ENCODE measurements at regions not wholly inside any gene's neighbourhood (a gene's known extent, or its start where the extent isn't known, plus 50 kb on each side); places are given as distances from the start of the nearest gene placed in this dataset.
"Not testable (repeated sequence)": the region's sequence is repeated elsewhere in the genome, so short reads cannot be mapped to it uniquely, and the experiment has no call there.

DNA sequence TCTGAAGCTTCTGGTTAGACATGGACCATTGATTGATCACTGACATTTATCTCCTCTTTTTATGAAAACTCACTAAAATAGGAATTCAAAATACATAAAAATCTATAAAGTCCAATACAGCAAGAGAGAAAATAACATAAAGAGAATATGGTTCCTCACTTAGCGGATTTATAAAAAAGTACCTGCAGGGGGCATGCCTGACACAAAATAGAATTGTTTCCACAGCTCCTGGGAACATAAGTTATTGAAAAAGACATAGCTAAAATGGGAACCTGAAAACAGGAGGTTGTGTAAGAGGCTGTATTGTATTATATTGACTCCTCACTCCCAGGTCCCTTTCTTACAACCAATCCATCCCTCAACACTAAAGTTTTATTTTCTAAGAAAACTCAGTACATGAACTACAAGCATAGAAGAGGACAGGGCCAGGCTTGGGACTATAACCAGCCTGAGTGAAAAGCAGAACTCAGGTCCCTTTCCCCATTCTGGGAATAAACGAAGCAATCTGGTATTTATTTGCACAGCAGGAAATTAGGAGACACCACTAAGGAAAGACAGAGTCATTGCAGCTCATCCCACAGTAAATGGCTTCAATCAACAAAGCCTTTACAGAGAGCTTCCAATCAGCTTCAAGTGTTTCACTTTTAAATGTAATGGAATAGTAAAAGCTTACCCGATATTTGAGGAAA, 121.1 kb upstream of the NDST4 start:
- DNase-seq (ENCODE audit: low read depth in 2 of 2) = no peak

DNA sequence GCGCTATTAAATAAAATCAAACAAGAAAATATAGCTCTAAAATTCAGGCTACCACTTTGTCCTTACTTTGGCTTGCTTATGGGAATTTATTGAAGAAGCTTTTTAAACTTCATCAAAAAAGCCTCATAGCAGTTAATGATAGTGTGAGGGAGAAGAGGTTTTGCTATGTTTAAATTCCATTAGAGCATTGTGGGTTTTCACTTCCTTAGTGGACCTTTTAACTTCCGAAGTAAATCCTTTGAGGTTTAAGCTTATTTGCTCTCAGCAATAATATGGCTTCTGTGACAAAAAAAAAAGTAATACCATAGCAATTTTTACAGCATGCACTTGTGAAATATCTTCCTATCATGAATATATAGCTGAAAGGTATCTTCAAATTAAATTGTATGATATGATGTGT, 120.2 kb upstream of the NDST4 start:
- DNase-seq (ENCODE audit: low read depth in 2 of 2) = no peak

DNA sequence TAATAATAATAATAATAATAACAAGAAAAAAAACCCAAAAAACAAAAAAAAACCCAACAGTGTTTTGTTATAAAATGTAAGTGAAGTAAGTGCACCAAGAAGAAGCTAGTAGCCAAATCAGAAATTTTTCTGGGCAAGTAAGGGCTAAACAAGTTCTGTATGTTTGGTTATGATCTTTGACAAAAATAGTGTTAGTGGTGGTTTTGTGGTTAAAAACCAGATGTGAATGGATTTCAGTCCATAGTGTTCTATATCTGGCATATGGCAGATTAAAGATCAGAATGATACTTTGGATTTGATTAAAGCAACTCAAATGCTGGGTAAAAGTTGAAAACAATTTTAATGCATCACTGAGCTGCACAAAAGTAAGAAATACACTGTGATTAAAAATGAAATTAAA, 116.5 kb upstream of the NDST4 start:
- no peak for DNase-seq (ENCODE audit: low read depth in 2 of 2)

DNA sequence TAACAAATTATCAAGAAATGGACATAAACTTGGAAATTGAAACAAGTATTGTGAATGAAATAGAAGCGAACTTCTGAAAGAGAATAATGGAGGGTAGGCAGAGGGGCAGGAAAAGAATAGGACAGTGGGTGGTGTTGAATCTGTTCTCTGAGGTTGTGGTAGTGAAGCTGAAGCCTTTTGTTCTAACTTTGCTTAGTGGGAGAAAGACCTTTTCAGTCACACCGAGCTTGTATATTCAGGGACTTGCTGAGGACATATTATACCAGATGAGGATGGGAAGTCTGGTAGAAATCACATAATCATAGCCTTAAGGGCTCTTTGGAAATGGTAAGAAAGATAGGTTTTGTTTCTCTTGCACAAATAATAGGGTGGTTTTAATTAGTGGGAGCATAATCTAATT, 115.4 kb upstream of the NDST4 start:
- no peak for DNase-seq (ENCODE audit: low read depth in 2 of 2)

DNA sequence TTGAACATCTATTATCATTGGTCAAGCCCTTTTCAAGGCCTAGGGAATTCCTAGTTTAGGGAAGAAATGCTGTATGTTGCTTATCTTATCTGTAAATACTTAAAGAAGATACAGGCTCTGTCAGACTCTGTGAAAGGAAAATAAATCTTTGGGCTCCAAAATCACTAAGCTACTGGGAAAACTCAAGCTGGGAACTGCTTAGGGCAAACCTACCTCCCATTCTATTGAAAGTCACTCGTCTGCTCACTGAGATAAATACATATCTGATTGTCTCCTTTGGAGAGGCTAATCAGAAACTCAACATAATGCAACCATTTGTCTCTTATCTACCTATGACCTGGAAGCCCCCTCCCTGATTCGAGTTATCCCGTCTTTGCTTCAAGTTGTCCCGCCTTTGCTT, 108.6 kb upstream of the NDST4 start:
- DNase-seq (ENCODE audit: low read depth in 2 of 2) = no peak

DNA sequence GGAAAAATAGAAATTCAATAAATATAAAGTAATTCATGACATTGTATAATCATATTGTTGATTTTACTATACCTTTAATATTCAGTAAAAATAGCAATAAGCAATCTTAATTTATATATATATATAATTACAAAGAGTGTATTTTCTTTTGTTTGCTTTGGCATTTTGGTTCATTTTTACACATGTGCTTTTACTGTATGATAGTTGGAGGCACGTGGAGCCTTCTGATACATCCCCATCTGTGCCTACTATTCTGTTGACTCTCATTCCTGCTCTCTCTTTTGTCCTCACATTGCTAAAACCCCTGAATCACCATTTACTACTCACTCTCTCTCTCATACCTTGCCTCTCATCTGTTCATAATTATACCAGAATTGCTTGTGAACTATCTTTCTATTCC, 106.4 kb upstream of the NDST4 start:
- no peak for DNase-seq (ENCODE audit: low read depth in 2 of 2)

DNA sequence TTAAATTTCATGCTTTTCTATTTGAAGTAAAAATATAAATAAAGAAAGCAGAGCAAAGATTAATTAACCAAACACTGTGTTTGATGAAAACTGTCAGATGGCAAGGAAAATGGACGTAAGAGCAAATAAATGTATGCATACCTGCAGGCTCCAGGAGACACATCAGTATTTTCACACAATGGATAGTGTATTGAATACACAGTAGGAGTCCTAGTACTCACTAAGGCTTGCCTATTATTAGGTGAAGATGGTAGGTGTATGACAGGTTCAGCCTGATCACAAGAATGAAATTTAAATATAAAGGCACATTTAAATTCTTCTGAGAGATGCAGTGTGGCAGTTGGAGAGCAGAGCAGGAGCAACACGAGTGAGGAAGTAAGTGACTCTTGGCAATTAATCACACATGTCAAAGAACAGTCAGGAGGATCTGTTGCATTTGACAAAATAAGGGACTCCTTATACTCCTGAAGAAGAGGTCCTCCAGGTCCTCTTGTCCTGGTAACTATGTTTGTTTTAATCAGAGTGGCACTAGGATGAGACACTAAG, 106.0 kb upstream of the NDST4 start:
- no peak for DNase-seq (ENCODE audit: low read depth in 2 of 2)

DNA sequence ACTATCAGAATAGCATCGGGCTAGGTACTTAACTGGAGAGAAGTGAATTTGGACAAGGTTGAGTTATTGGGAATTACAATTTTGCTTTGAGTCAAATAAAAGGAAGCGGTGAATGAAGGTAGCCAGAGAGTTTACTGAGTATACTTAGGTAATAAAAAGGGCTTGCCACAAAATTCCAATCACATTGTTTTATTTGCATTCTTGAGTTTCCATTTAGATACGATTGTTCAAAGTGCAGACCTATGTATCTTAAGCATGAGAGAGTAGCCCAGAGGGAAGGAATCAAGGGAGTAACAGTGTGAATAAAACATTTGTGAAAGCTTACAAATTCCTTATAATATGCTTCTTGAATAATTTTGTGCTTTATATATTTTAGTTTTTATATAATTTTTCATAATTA, 102.5 kb upstream of the NDST4 start:
- no peak for DNase-seq (ENCODE audit: low read depth in 2 of 2)

DNA sequence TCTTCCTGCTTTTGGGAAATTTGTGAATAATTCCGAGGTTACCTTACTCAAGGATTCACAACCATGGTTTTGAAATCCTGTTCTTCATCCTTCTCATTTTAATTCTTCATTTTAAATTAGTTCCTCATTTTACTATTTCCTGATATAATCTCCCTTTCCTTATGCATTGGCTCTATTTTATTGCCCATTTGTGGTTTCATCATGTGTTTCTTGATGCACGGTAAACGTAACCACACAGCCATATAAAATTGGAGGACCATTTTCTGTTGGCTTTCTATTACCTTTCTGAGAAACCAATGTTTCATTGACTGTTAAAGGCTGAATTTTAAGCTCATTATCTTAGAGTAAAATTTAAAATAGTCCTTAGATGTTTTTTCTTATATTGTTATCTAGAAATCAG, 100.3 kb upstream of the NDST4 start:
- no peak for DNase-seq (ENCODE audit: low read depth in 2 of 2)

DNA sequence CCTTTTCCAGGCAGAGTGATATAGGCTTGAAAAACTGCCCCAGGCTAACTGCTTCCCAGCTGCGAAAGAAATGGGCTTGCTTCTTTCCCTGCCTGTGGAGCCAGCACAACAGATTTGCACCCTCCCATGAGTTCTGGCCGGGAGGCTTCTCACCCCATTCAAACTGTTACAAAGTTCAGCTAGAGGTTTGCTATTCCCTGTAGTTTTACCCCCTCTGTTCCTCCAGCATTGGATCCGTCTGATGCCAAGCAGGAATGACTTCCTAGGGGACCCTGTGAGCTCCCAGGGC, 87.6 kb upstream of the NDST4 start:
- DNase-seq (ENCODE audit: low read depth in 2 of 2) = no peak

DNA sequence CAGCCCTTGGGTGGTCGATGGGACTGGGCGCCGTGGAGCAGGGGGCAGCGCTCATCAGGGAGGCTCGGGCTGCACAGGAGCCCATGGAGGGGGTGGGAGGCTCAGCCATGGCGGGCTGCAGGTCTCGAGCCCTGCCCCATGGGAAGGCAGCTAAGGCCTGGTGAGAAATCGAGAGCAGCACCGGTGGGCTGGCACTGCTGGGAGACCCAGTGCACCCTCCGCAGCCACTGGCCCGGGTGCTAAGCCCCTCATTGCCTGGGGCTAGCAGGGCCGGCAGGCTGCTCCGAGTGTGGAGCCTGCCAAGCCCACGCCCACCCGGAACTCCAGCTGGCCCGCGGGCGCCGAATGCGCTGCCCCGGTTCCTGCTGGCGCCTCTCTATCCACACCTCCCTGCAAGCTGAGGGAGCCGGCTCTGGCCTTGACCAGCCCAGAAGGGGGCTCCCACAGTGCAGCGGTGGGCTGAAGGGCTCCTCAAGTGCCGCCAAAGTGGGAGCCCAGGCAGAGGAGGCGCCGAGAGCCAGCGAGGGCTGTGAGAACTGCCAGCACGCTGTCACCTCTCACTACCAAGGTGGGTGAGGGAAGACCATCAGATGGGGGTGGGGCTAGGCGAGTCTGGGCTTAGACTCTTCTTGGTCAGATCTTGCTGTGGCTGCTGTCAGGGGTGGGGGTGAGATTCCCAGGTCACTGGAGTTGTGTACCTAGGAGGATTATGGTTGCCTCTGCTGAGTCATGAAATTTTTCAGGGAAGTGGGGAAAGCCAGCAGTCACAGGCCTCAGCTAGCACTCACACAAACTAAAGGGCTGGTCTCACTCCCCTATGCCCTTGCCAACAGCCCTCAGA, 87.0 kb upstream of the NDST4 start:
- DNase-seq (ENCODE audit: low read depth in 2 of 2) = not testable (repeated sequence)

DNA sequence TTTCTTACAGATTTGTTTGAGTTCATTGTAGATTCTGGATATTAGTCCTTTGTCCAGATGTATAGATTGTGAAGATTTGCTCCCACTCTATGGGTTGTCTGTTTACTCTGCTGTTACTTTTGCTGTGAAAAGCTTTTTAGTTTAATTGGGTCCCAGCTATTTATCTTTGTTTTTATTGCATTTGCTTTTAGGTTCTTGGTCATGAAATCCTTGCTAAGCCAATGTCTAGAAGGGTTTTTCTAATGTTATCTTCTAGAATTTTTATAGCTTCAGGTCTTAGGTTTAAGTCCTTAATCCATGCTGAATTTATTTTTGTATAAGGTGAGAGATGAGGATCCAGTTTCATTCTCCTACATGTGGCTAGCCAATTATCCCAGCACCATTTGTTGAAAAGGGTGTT, 81.2 kb upstream of the NDST4 start:
- DNase-seq (ENCODE audit: low read depth in 2 of 2) = not testable (repeated sequence)

DNA sequence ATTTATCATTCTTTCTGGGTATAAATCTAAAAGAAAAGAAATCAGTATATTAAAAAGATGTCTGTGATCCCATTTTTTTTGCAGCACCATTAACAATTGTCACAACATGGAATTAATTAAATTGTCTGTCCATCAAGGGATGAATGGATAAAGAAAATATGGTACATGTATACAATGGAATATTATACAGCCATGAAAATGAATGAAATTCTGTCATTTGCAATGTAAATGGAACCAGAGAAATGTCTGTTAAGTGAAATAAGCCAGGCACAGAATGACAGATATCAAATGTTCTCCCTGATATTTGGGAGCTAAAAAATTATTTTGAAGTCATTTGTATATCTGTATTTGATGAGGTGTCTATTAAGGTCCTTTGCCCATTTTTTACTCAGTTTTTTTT, 77.1 kb upstream of the NDST4 start:
- DNase-seq (ENCODE audit: low read depth in 2 of 2) = no peak

DNA sequence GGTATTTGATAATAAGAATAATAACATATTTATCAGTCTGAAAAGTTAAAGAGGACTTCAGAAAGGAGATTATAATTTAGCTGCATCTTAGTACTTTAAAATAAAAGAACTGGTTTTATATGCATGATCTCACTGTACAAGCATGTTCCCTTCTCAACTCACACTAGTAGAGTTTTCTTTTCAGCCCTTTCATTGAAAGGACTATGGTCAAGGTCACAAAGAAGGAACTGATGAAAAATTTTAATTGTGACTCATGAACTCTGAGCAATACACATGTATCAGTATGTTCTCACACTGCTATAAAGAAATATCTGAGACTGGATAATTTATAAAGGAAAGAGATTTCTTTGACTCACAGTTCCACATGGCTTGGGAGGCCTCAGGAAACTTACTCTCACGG, 73.7 kb upstream of the NDST4 start:
- no peak for DNase-seq (ENCODE audit: low read depth in 2 of 2)

DNA sequence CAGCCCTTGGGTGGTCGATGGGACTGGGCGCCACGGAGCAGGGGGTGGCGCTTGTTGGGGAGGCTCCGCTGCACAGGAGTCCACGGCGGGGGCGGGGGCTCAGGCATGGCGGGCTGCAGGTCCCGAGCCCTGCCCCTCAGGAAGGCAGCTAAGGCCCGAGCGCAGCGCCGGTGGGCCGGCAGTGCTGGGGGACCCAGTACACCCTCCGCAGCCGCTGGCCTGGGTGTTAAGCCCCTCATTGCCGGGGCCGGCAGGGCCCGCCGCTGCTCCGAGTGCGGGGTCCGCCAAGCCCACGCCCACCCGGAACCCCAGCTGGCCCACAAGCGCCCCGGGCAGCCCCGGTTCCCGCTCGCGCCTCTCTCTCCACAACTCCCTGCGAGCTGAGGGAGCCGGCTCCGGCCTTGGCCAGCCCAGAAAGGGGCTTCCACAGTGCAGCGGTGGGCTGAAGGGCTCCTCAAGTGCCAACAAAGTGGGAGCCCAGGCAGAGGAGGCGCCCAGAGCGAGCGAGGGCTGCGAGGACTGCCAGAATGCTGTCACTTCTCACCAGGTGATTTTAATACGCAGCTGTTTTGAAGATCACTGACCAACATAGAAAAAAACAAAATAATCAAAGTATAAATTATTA, 66.1 kb upstream of the NDST4 start:
- not testable (repeated sequence) for DNase-seq (ENCODE audit: low read depth in 2 of 2)

DNA sequence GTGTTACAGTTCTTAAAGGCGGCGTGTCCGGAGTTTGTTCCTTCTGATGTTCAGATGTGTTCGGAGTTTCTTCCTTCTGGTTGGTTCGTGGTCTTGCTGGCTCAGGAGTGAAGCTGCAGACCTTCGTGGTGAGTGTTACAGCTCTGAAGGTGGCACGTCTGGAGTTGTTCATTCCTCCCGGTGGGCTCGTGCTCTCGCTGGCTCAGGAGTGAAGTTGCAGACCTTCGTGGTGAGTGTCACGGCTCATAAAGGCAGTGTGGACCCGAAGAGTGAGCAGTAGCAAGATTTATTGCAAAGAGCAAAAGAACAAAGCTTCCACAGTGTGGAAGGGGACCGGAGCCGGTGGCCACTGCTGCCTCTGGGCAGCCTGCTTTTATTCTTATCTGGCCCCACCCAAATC, 65.3 kb upstream of the NDST4 start:
- DNase-seq (ENCODE audit: low read depth in 2 of 2) = not testable (repeated sequence)

DNA sequence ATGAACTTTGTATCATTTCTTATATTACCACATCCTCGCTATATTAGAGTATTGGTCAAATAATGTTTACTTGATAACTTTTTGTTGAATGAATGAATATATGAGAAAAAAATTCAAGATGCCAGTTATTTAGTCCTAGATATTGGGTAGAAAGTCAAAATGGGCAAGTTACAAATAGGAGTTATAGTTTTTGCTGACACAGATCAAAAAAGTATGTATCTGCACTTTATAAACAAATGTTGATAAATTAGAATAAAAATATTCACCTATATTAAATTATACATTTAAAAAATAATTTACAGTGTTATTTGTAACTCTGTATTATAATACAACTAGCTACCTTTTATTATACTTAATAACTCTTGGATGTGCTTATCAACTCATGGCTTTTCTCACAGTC, 57.8 kb upstream of the NDST4 start:
- no peak for DNase-seq (ENCODE audit: low read depth in 2 of 2)

DNA sequence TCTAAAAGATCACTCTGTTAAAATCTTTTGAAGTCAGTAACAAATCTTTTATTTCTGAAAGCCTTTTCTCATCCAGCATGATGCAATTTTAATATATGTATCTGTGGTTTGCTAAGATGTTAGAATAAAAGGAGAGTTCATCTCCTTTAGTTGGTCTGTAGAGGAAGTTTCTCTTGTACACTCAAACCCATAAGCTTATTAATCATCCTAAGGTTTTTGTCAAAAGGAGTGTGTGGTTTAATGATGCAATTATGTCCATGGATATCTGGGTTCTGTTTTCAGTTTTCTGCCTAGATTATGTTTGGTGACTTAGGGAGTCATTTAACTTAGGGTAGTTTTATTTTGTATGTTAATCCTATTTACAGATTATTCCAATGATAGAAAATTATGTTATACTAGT, 52.1 kb upstream of the NDST4 start:
- DNase-seq (ENCODE audit: low read depth in 2 of 2) = no peak
